ENCODE measurements at regions not wholly inside any gene's neighbourhood (a gene's known extent, or its start where the extent isn't known, plus 50 kb on each side); places are given as distances from the start of the nearest gene placed in this dataset.

DNA sequence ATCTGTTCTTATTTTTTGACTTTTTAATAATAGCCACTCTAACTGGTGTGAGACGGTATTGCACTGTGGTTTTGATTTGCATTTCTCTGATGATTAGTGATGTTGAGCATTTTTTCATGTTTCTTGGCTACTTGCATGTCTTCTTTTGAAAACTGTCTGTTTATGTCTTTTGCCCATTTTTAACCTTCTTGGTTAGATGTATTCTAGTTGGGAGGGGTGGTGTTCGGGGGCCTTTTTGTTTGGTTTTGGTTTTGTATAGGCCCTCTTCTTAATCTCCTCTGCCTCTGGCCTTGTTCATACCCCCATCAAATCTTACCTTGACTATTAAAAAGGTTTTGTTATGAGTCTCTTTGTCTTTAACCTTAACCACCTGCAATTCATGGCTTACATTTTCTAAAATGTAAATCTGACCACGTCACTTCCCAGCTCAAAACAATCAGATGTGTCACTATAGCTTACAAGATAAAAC, 107.8 kb upstream of the NR4A3 start:
- Histone ChIP-seq H3K27ac (ENCODE audit: extremely low read length, insufficient read depth, low read length) (no peak overlapping the region), H3K27me3 (ENCODE audit: control insufficient read depth in 1 of 2, insufficient read depth in 2 of 2, low read length in 2 of 2) (peaks cover 0 to under 1% of the 10 kb centered on the region in 2 experiments; a peak in 1 of 5 replicates), H3K4me3 (replicated peaks in 1 of 3; ENCODE audit: insufficient read depth in 1 of 3, low read depth in 2 of 3, low read length in 3 of 3) (no peak overlapping the region), H3K4me1 (ENCODE audit: insufficient read depth, low read length) (no peaks in the 10 kb centered on the region), H4K20me1 (ENCODE audit: insufficient read depth, low read length) (no peaks in the 10 kb centered on the region), H3K36me3 (replicated peaks in 1 of 2; ENCODE audit: control insufficient read depth in 1 of 2, insufficient read depth in 2 of 2, low read length in 2 of 2) (no peaks in the 10 kb centered on the region), H3K79me2 (ENCODE audit: insufficient read depth, low read length) (no peaks in the 10 kb centered on the region), H3K4me2 (ENCODE audit: low read depth, low read length) (no peak overlapping the region), H2AFZ (ENCODE audit: low read length) (no peak overlapping the region), H3K9me3 (ENCODE audit: low read length) (no peaks in the 10 kb centered on the region), H3K9ac (ENCODE audit: insufficient read depth, low read depth, low read length) (no peak overlapping the region)
- ATAC-seq (no peak), FAIRE-seq (no peak), DNase-seq (ENCODE audit: low spot score) (no peak)
- intact Hi-C loops (cut with micrococcal nuclease; ENCODE audit: unreplicated experiment): no loop called here
- TF ChIP-seq, protein P1, sequence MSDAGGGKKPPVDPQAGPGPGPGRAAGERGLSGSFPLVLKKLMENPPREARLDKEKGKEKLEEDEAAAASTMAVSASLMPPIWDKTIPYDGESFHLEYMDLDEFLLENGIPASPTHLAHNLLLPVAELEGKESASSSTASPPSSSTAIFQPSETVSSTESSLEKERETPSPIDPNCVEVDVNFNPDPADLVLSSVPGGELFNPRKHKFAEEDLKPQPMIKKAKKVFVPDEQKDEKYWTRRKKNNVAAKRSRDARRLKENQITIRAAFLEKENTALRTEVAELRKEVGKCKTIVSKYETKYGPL (CRISPR knock-in tag; IDR thresholded peaks at IDR 0.05): no peak
- peak; percentile 38; the same call in 1 of the 2 replicates for TF ChIP-seq CREB1 (IDR thresholded peaks at IDR 0.05)
- TF ChIP-seq CREB1 (CRISPR knock-in tag; IDR thresholded peaks at IDR 0.05): no peak
- BruUV-seq (replicated peaks): no TSS peak
- in situ Hi-C loops (cut with HindIII; ENCODE audit: extremely low pct_ligation_motif_present, low pct_unique_long_range_greater_than_20kb): no loop called here
- ChIA-PET POLR2A (no interaction called here), CTCF (ENCODE audit: low intra/inter-chr PET ratio, low total read pairs) (no interaction called here)
- WGBS (ENCODE audit: low lambda C conversion rate): 5% methylated on average over 3 of the region's 3 CpGs

- POLR2A ChIA-PET: no interaction called here
Observed at GRCh38 chr9:99718631-99719030, 103.1 kb upstream of the NR4A3 start.

More at GRCh38 chr9:99718631-99719030, 103.1 kb upstream of the NR4A3 start:
- Histone ChIP-seq H3K9me3 (ENCODE audit: low read length) (no peaks in the 10 kb centered on the region), H3K36me3 (replicated peaks in 1 of 2; ENCODE audit: control insufficient read depth in 1 of 2, insufficient read depth in 2 of 2, low read length in 2 of 2) (no peaks in the 10 kb centered on the region), H3K27me3 (ENCODE audit: control insufficient read depth in 1 of 2, insufficient read depth in 2 of 2, low read length in 2 of 2) (no peaks in the 10 kb centered on the region), H2AFZ (ENCODE audit: low read length) (no peak overlapping the region), H4K20me1 (ENCODE audit: insufficient read depth, low read length) (no peaks in the 10 kb centered on the region), H3K4me2 (ENCODE audit: low read depth, low read length) (no peak overlapping the region), H3K27ac (ENCODE audit: extremely low read length, insufficient read depth, low read length) (no peak overlapping the region), H3K9ac (ENCODE audit: insufficient read depth, low read depth, low read length) (no peak overlapping the region), H3K79me2 (ENCODE audit: insufficient read depth, low read length) (no peaks in the 10 kb centered on the region), H3K4me3 (replicated peaks in 1 of 3; ENCODE audit: insufficient read depth in 1 of 3, low read depth in 2 of 3, low read length in 3 of 3) (no peak overlapping the region), H3K4me1 (ENCODE audit: insufficient read depth, low read length) (no peaks in the 10 kb centered on the region)
- FAIRE-seq (no peak), ATAC-seq (no peak), DNase-seq (ENCODE audit: low spot score) (no peak)
- in situ Hi-C loops (cut with HindIII; ENCODE audit: extremely low pct_ligation_motif_present, low pct_unique_long_range_greater_than_20kb) (no loop called here), intact Hi-C loops (cut with micrococcal nuclease; ENCODE audit: unreplicated experiment) (no loop called here)
- no TSS peak for BruUV-seq (replicated peaks)
- CTCF ChIA-PET (ENCODE audit: low intra/inter-chr PET ratio, low total read pairs): no interaction called here
- TF ChIP-seq ZNF326 (CRISPR knock-in tag; IDR thresholded peaks at IDR 0.05; ENCODE audit: borderline replicate concordance) (no peak), REXO4 (CRISPR knock-in tag; IDR thresholded peaks at IDR 0.05; ENCODE audit: borderline replicate concordance) (no peak)
